ENCODE measurements at regions not wholly inside any gene's neighbourhood (a gene's known extent, or its start where the extent isn't known, plus 50 kb on each side); places are given as distances from the start of the nearest gene placed in this dataset.

DNA sequence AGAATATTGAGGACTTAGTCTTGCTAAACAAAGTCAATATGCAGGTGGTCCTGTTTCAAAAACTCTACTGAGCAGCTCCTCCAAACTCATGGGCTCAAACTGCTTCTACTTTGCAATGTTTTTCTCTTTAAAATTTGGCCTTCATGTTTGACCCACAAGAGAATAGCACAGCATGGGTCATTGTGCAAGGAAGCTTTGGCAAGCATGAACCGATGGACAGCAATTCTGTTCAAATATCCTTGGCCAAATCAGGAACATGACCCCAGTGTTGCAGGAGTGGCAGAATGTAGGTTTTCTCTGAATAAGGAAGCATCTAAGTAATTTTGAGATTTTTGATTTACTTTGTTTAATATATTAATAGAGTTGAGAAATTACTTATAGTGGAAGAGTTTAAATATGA, 477.9 kb downstream of the KCNJ3 start:
- H3K27ac ChIP-seq, result no peak overlapping the region
- no peaks in the 10 kb centered on the region for H3K36me3 ChIP-seq
- intact Hi-C loops (cut with DNase I), result no loop called here
- WGBS, 2 donors, result 59 to 84% methylated on average over 1 of the region's 1 CpG
- H3K9me3 ChIP-seq, result peaks cover 0 to 3% (median 0%) of the 10 kb centered on the region in 4 donors
- no peak for DNase-seq
- no peak overlapping the region for H3K4me3 ChIP-seq
- H3K27me3 ChIP-seq, result no peaks in the 10 kb centered on the region
- TF ChIP-seq EP300 (IDR thresholded peaks at IDR 0.05), result no peak
- TF ChIP-seq POLR2AphosphoS5 (IDR thresholded peaks at IDR 0.05), result no peak
- no peak for TF ChIP-seq POLR2A (IDR thresholded peaks at IDR 0.05)
- H3K4me1 ChIP-seq, result no peaks in the 10 kb centered on the region

- no peaks in the 10 kb centered on the region for H3K36me3 ChIP-seq
- TF ChIP-seq POLR2A (IDR thresholded peaks at IDR 0.05), result no peak
- TF ChIP-seq, protein P1, sequence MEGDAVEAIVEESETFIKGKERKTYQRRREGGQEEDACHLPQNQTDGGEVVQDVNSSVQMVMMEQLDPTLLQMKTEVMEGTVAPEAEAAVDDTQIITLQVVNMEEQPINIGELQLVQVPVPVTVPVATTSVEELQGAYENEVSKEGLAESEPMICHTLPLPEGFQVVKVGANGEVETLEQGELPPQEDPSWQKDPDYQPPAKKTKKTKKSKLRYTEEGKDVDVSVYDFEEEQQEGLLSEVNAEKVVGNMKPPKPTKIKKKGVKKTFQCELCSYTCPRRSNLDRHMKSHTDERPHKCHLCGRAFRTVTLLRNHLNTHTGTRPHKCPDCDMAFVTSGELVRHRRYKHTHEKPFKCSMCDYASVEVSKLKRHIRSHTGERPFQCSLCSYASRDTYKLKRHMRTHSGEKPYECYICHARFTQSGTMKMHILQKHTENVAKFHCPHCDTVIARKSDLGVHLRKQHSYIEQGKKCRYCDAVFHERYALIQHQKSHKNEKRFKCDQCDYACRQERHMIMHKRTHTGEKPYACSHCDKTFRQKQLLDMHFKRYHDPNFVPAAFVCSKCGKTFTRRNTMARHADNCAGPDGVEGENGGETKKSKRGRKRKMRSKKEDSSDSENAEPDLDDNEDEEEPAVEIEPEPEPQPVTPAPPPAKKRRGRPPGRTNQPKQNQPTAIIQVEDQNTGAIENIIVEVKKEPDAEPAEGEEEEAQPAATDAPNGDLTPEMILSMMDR (IDR thresholded peaks at IDR 0.05), result no peak
- TF ChIP-seq EP300 (IDR thresholded peaks at IDR 0.05), result no peak
- TF ChIP-seq POLR2AphosphoS5 (IDR thresholded peaks at IDR 0.05), result no peak
- intact Hi-C loops (cut with DNase I), result no loop called here
- no peak overlapping the region for H3K4me3 ChIP-seq
- no peaks in the 10 kb centered on the region for H3K4me1 ChIP-seq
- DNase-seq, result no peak
- H3K27me3 ChIP-seq, result no peaks in the 10 kb centered on the region
- H3K9me3 ChIP-seq, result peaks cover 0 to 3% (median 0%) of the 10 kb centered on the region in 4 donors
- WGBS, 2 donors, result 82 to 87% methylated on average over 5 of the region's 5 CpGs
- no peak overlapping the region for H3K27ac ChIP-seq
These were observed 470.8 kb downstream of the KCNJ3 start for GRCh38 chr2:155169317-155169716.

GRCh38 chr2:155162494-155162893, 464.0 kb downstream of the KCNJ3 start:
- Histone ChIP-seq H3K9me3 (no peaks in the 10 kb centered on the region), H3K27ac (no peak overlapping the region), H3K36me3 (no peaks in the 10 kb centered on the region), H3K4me3 (no peak overlapping the region), H3K4me1 (no peaks in the 10 kb centered on the region), H3K27me3 (no peaks in the 10 kb centered on the region)
- intact Hi-C loops (cut with DNase I), result no loop called here
- 87 to 100% methylated on average over 1 of the region's 1 CpG for WGBS, 2 donors
- DNase-seq, result no peak
- TF ChIP-seq POLR2A (IDR thresholded peaks at IDR 0.05) (no peak), POLR2AphosphoS5 (IDR thresholded peaks at IDR 0.05) (no peak), EP300 (IDR thresholded peaks at IDR 0.05) (no peak)
- TF ChIP-seq, protein P1 (IDR thresholded peaks at IDR 0.05), result no peak

DNA sequence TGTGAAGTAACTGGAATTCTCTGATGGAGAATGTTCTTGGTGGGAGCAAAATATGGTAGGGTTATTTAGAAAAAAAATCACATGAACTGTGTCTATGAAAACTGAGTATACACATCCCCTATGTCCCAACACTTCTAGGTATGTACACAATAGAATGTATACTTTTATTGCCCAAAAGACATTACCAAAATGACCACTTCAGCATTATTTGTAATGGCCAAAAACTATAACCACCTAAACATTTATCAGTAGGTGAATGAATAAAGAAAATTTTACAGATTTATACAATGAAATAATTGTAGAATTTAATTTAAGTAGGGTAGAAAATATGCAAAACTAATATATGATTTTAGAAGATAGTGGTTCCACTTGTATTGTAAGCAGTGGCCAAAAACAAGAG, 462.8 kb downstream of the KCNJ3 start:
- no peaks in the 10 kb centered on the region for H3K4me1 ChIP-seq
- H3K9me3 ChIP-seq, result no peaks in the 10 kb centered on the region
- no peak for DNase-seq
- H3K4me3 ChIP-seq, result no peak overlapping the region
- H3K27me3 ChIP-seq, result no peaks in the 10 kb centered on the region
- TF ChIP-seq EP300 (IDR thresholded peaks at IDR 0.05) (no peak), POLR2A (IDR thresholded peaks at IDR 0.05) (no peak)
- TF ChIP-seq, protein P1 (IDR thresholded peaks at IDR 0.05), result no peak
- H3K36me3 ChIP-seq, result no peaks in the 10 kb centered on the region
- no peak overlapping the region for H3K27ac ChIP-seq
- intact Hi-C loops (cut with DNase I), result no loop called here

DNA sequence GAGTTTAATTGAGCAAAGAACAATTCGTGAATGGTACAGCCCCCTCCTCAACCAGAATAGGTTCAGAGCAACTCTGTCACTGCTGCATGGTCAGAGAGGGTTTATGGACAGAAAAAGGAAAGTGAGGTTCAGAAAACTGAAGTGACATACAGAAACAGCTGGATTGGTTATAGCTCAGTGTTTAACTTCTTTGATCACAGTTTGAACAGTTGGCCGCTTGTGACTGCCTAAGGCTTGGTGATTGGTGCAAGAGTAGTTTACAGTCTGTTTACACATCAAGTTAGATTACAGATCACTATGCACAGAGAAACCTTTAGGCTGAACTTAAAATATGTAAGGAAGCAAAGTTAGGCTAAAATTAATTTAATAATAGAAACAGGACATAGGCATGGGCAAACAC, 459.2 kb downstream of the KCNJ3 start:
- intact Hi-C loops (cut with DNase I), result no loop called here
- no peaks in the 10 kb centered on the region for H3K9me3 ChIP-seq
- 25 to 69% methylated on average over 2 of the region's 2 CpGs for WGBS, 2 donors
- no peak for TF ChIP-seq EP300 (IDR thresholded peaks at IDR 0.05)
- TF ChIP-seq, protein P1 (IDR thresholded peaks at IDR 0.05), result no peak
- no peak for TF ChIP-seq POLR2AphosphoS5 (IDR thresholded peaks at IDR 0.05)
- TF ChIP-seq POLR2A (IDR thresholded peaks at IDR 0.05), result no peak
- H3K4me1 ChIP-seq, result no peaks in the 10 kb centered on the region
- H3K27ac ChIP-seq, result no peak overlapping the region
- no peak overlapping the region for H3K4me3 ChIP-seq
- H3K36me3 ChIP-seq, result no peaks in the 10 kb centered on the region
- H3K27me3 ChIP-seq, result no peaks in the 10 kb centered on the region
- DNase-seq, result no peak

All from sigmoid colon (tissue), 6 donors.